Fibroblast of mammary gland (primary cell): ENCODE measurements at regions not wholly inside any gene's neighbourhood (a gene's known extent, or its start where the extent isn't known, plus 50 kb on each side); places are given as distances from the start of the nearest gene placed in this dataset.

ENCODE experiments used
- DNase-seq: peaks from one replicate; pipeline ENCODE4 v3.0.0-alpha.2; 2010; ENCODE audit warnings: low read depth
- H3K4me3 ChIP-seq: 2 replicates; pipeline ENCODE4 v1.5.1; 2011; ENCODE audit warnings: low read depth, mild to moderate bottlenecking, low read length, moderate library complexity; ENCODE audit not compliant: control insufficient read depth
- CTCF ChIP-seq: conservative IDR thresholded peaks from 2 replicates; pipeline ENCODE4 v1.5.1; 2011; ENCODE audit warnings: low read depth, low read length, inconsistent platforms; ENCODE audit not compliant: control insufficient read depth, insufficient read depth

GRCh38 chr1:56418151-56418631 lies 161.2 kb downstream of the PLPP3 start:
- TF ChIP-seq CTCF: no peak
- DNase-seq: no peak
- H3K4me3 ChIP-seq: no peak overlapping the region

- DNase-seq: peak; percentile 22
- TF ChIP-seq CTCF: no peak
- no peak overlapping the region for H3K4me3 ChIP-seq
Observed at GRCh38 chr1:56417646-56418045, 161.7 kb downstream of the PLPP3 start.

GRCh38 chr1:56416495-56416894 lies 162.9 kb downstream of the PLPP3 start:
- H3K4me3 ChIP-seq: no peak overlapping the region
- peak; percentile 30 for DNase-seq
- TF ChIP-seq CTCF: no peak

GRCh38 chr1:56415720-56416119 lies 163.6 kb downstream of the PLPP3 start:
- DNase-seq: no peak
- no peak overlapping the region for H3K4me3 ChIP-seq
- no peak for TF ChIP-seq CTCF

GRCh38 chr1:56415258-56415657 lies 164.1 kb downstream of the PLPP3 start:
- H3K4me3 ChIP-seq: no peak overlapping the region
- TF ChIP-seq CTCF: no peak
- DNase-seq: no peak

GRCh38 chr1:56414728-56415224 lies 164.6 kb downstream of the PLPP3 start:
- TF ChIP-seq CTCF: no peak
- no peak overlapping the region for H3K4me3 ChIP-seq
- DNase-seq: no peak

GRCh38 chr1:56413671-56414199 lies 165.6 kb downstream of the PLPP3 start:
- no peak for DNase-seq
- H3K4me3 ChIP-seq: no peak overlapping the region
- no peak for TF ChIP-seq CTCF
